CD14-positive monocyte (primary cell): ENCODE measurements at regions not wholly inside any gene's neighbourhood (a gene's known extent, or its start where the extent isn't known, plus 50 kb on each side); places are given as distances from the start of the nearest gene placed in this dataset.
A peak's percentile ranks its signal among the peaks of the same experiment; 100 is the strongest.

Experiments
- DNase-seq, 3 donors: peaks; one replicate each; pipeline ENCODE4 v3.0.0-alpha.2; 2011 to 2022
- H2AFZ ChIP-seq: 2 replicates; pipeline ENCODE4 v1.6.0; 2012; ENCODE audit warnings: mild to moderate bottlenecking, low read depth, low read length, inconsistent platforms; ENCODE audit not compliant: insufficient read depth, poor library complexity, severe bottlenecking
- H3K27ac ChIP-seq, 2 donors: 1 replicate in 1 of 2; 2 replicates in 1 of 2; pipeline ENCODE4 v1.5.1; 2012 to 2013; ENCODE audit warnings: low read length in 2 of 2, control low read depth in 1 of 2, inconsistent platforms in 1 of 2, low read depth in 1 of 2, mild to moderate bottlenecking in 1 of 2
- H3K27me3 ChIP-seq, 2 donors: one replicate each; pipeline versions ENCODE4 v1.6.0 to v1.6.1; 2011 to 2013; ENCODE audit warnings: low read length in 2 of 2; ENCODE audit not compliant: control insufficient read depth in 2 of 2, insufficient read depth in 2 of 2
- H3K36me3 ChIP-seq, 2 donors: replicated peaks in 1 of 2; 1 replicate in 1 of 2; 2 replicates in 1 of 2; pipeline versions ENCODE4 v1.5.1 to v1.6.1; 2012 to 2013; ENCODE audit warnings: low read length in 2 of 2, control low read depth in 1 of 2, inconsistent platforms in 1 of 2, mild to moderate bottlenecking in 1 of 2; ENCODE audit not compliant: insufficient read depth in 2 of 2, control insufficient read depth in 1 of 2
- H3K4me1 ChIP-seq, 2 donors: 1 replicate in 1 of 2; 2 replicates in 1 of 2; pipeline versions ENCODE4 v1.5.1 to v1.6.1; 2012 to 2013; ENCODE audit warnings: low read length in 2 of 2, control low read depth in 1 of 2, inconsistent platforms in 1 of 2, mild to moderate bottlenecking in 1 of 2, moderate library complexity in 1 of 2; ENCODE audit not compliant: insufficient read depth in 2 of 2, control insufficient read depth in 1 of 2
- H3K4me2 ChIP-seq: replicated peaks from 2 replicates; pipeline ENCODE3; 2012; ENCODE audit warnings: low read length, moderate library complexity, mild to moderate bottlenecking; ENCODE audit not compliant: poor library complexity, severe bottlenecking; ENCODE audit errors: extremely low read depth
- H3K4me3 ChIP-seq, 3 experiments: fragments of 200-600 bp in 1 of 3; sonication (generic) in 1 of 3; replicated peaks in 1 of 3; 1 replicate in 2 of 3; 2 replicates in 1 of 3; pipeline ENCODE4 v1.5.1; 2011 to 2013; ENCODE audit warnings: low read length in 3 of 3, mild to moderate bottlenecking in 3 of 3, control low read depth in 2 of 3, low read depth in 2 of 3, inconsistent platforms in 1 of 3, moderate library complexity in 1 of 3
- H3K79me2 ChIP-seq: 2 replicates; pipeline ENCODE4 v1.6.0; 2012; ENCODE audit warnings: mild to moderate bottlenecking, control low read depth, inconsistent platforms, low read length, moderate library complexity; ENCODE audit not compliant: insufficient read depth
- H3K9ac ChIP-seq: 2 replicates; pipeline ENCODE4 v1.6.0; 2017; ENCODE audit warnings: low read length, mild to moderate bottlenecking; ENCODE audit not compliant: insufficient read depth, poor library complexity, severe bottlenecking
- H3K9me3 ChIP-seq, 2 donors: replicated peaks in 1 of 2; 1 replicate in 1 of 2; 2 replicates in 1 of 2; pipeline versions ENCODE4 v1.5.1 to v1.6.1; 2012 to 2013; ENCODE audit warnings: low read length in 2 of 2, control low read depth in 1 of 2; ENCODE audit not compliant: control insufficient read depth in 1 of 2, insufficient read depth in 1 of 2
- H4K20me1 ChIP-seq: 2 replicates; pipeline ENCODE4 v1.6.0; 2012; ENCODE audit warnings: mild to moderate bottlenecking, low read length, control low read depth, moderate library complexity; ENCODE audit not compliant: insufficient read depth
- H3K27ac Mint-ChIP-seq, 7 donors: one replicate each; pipeline ENCODE4 v1.8.0; 2020; ENCODE audit warnings: mild to moderate bottlenecking in 7 of 7, mixed read lengths in 7 of 7, moderate library complexity in 6 of 7, inconsistent platforms in 2 of 7
- H3K27me3 Mint-ChIP-seq, 3 donors: one replicate each; pipeline ENCODE4 v1.8.0; 2021 to 2022; ENCODE audit warnings: low read depth in 3 of 3, mild to moderate bottlenecking in 3 of 3, mixed read lengths in 3 of 3, moderate library complexity in 3 of 3, inconsistent platforms in 1 of 3
- H3K36me3 Mint-ChIP-seq, 2 donors: one replicate each; pipeline ENCODE4 v1.8.0; 2020; ENCODE audit warnings: mixed read lengths in 2 of 2, inconsistent platforms in 1 of 2, mild to moderate bottlenecking in 1 of 2
- H3K4me1 Mint-ChIP-seq: one replicate; pipeline ENCODE4 v1.8.0; 2020; ENCODE audit warnings: mild to moderate bottlenecking, mixed read lengths
- H3K4me3 Mint-ChIP-seq, 2 donors: one replicate each; pipeline ENCODE4 v1.8.0; 2020; ENCODE audit warnings: mild to moderate bottlenecking in 2 of 2, mixed read lengths in 2 of 2, moderate library complexity in 1 of 2
- H3K9me3 Mint-ChIP-seq, 7 donors: one replicate each; pipeline ENCODE4 v1.8.0; 2020 to 2022; ENCODE audit warnings: mixed read lengths in 7 of 7, mild to moderate bottlenecking in 6 of 7, moderate library complexity in 6 of 7, inconsistent platforms in 2 of 7
- WGBS: methylation state at CpG from one replicate; pipeline ENCODE4 v1.1.5; 2013; ENCODE audit warnings: missing lambda C conversion rate; ENCODE audit not compliant: insufficient coverage; 5-methylcytosine and 5-hydroxymethylcytosine counted together
- intact Hi-C, 2 donors: fragments of 100-400 bp; cut with micrococcal nuclease; formaldehyde crosslinking; loops; one replicate each; pipeline versions ENCODE4 v1.15.0 to v1.15.1; 2023
- TF ChIP-seq, protein P1 (sequence below): fragments of 200-600 bp; IDR thresholded peaks from one replicate; pipeline ENCODE4 v1.8.0; 2022; ENCODE audit warnings: antibody characterized with exemption, mild to moderate bottlenecking

DNA sequence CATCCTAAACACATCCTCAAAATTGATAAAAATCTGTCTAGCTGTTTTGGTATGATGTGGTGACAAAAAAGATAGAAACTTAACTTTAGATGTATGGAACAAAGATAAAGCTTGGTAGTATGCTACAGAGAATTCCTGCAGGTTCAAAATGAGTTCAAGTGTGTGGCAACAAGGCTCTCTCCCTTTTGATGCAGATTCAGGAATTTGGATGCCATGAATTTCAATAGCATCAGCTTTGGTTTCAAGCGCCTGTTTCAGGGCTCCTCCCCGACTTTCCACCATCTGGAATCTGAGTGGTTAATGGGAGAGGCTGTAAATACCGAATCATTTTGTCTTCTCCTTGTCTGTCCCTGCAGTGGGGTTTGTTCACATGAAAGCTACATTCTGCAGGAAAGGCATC is 180.6 kb downstream of the MTX2 start:
- DNase-seq, result no peak
- Histone ChIP-seq H3K79me2 (no peaks in the 10 kb centered on the region), H3K9me3 (no peaks in the 10 kb centered on the region), H3K27ac (no peak overlapping the region), H3K27me3 (peaks cover 12 to 14% of the 10 kb centered on the region in 2 donors), H3K4me2 (no peak overlapping the region), H3K36me3 (no peaks in the 10 kb centered on the region), H3K9ac (no peak overlapping the region), H4K20me1 (no peaks in the 10 kb centered on the region), H2AFZ (no peak overlapping the region), H3K4me1 (no peaks in the 10 kb centered on the region), H3K4me3 (no peak overlapping the region)
- H3K36me3 Mint-ChIP-seq, result no peaks in the 10 kb centered on the region
- intact Hi-C loops, result loop anchor here in 1 of 2 donors (10.0 kb wide), 1 partner anchor 1085 kb away; no protein-coding TSS in a partner anchor
- no CpG with 5 or more reads among the region's 3 CpGs for WGBS
- peaks cover 5 to 13% (median 11%) of the 10 kb centered on the region in 3 donors for H3K27me3 Mint-ChIP-seq
- TF ChIP-seq, protein P1, sequence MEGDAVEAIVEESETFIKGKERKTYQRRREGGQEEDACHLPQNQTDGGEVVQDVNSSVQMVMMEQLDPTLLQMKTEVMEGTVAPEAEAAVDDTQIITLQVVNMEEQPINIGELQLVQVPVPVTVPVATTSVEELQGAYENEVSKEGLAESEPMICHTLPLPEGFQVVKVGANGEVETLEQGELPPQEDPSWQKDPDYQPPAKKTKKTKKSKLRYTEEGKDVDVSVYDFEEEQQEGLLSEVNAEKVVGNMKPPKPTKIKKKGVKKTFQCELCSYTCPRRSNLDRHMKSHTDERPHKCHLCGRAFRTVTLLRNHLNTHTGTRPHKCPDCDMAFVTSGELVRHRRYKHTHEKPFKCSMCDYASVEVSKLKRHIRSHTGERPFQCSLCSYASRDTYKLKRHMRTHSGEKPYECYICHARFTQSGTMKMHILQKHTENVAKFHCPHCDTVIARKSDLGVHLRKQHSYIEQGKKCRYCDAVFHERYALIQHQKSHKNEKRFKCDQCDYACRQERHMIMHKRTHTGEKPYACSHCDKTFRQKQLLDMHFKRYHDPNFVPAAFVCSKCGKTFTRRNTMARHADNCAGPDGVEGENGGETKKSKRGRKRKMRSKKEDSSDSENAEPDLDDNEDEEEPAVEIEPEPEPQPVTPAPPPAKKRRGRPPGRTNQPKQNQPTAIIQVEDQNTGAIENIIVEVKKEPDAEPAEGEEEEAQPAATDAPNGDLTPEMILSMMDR, result no peak
- H3K27ac Mint-ChIP-seq, result no peak overlapping the region
- no peaks in the 10 kb centered on the region for H3K4me1 Mint-ChIP-seq
- H3K9me3 Mint-ChIP-seq, result peaks cover 0 to 2% (median 0%) of the 10 kb centered on the region in 7 donors
- H3K4me3 Mint-ChIP-seq, result peak overlapping the region in 1 of 2 donors; percentile 16

GRCh38 chr2:176453784-176454183 is 184.5 kb downstream of the MTX2 start:
- intact Hi-C loops, result loop anchor here in 1 of 2 donors (10.0 kb wide), 1 partner anchor 1089 kb away; no protein-coding TSS in a partner anchor
- TF ChIP-seq, protein P1, result no peak
- Mint-ChIP-seq H3K9me3 (peaks cover 0 to 2% (median 0%) of the 10 kb centered on the region in 7 donors), H3K27me3 (peaks cover 11 to 23% (median 17%) of the 10 kb centered on the region in 3 donors), H3K4me3 (peak overlapping the region in 1 of 2 donors; percentile 30), H3K4me1 (no peaks in the 10 kb centered on the region), H3K27ac (no peak overlapping the region), H3K36me3 (no peaks in the 10 kb centered on the region)
- Histone ChIP-seq H3K9ac (no peak overlapping the region), H3K4me2 (no peak overlapping the region), H3K79me2 (no peaks in the 10 kb centered on the region), H2AFZ (no peak overlapping the region), H3K27ac (no peak overlapping the region), H3K27me3 (peaks cover 12 to 25% of the 10 kb centered on the region in 2 donors), H4K20me1 (no peaks in the 10 kb centered on the region), H3K36me3 (no peaks in the 10 kb centered on the region), H3K4me1 (no peaks in the 10 kb centered on the region), H3K9me3 (no peaks in the 10 kb centered on the region), H3K4me3 (no peak overlapping the region)
- WGBS, result no CpG with 5 or more reads among the region's 2 CpGs
- DNase-seq, result no peak
